Epithelial cell of esophagus (primary cell): ENCODE measurements at regions not wholly inside any gene's neighbourhood (a gene's known extent, or its start where the extent isn't known, plus 50 kb on each side); places are given as distances from the start of the nearest gene placed in this dataset.
"Not testable (repeated sequence)": the region's sequence is repeated elsewhere in the genome, so short reads cannot be mapped to it uniquely, and the experiment has no call there.

ENCODE experiments used
- DNase-seq: peaks from one replicate; pipeline ENCODE4 v3.0.0; 2010; ENCODE audit warnings: low read depth
- H3K4me3 ChIP-seq: 2 replicates; pipeline ENCODE4 v1.5.1; 2011; ENCODE audit warnings: mild to moderate bottlenecking, low read length, control low read depth
- CTCF ChIP-seq: IDR thresholded peaks from 2 replicates; pipeline ENCODE4 v1.5.1; 2011; ENCODE audit warnings: low read depth, mild to moderate bottlenecking, low read length, control low read depth, inconsistent platforms; ENCODE audit not compliant: insufficient read depth; ENCODE audit errors: missing control alignments

GRCh38 chr12:73629171-73629570 is 908.5 kb upstream of the ATXN7L3B start:
- DNase-seq = no peak
- H3K4me3 ChIP-seq = no peak overlapping the region
- TF ChIP-seq CTCF = no peak

DNA sequence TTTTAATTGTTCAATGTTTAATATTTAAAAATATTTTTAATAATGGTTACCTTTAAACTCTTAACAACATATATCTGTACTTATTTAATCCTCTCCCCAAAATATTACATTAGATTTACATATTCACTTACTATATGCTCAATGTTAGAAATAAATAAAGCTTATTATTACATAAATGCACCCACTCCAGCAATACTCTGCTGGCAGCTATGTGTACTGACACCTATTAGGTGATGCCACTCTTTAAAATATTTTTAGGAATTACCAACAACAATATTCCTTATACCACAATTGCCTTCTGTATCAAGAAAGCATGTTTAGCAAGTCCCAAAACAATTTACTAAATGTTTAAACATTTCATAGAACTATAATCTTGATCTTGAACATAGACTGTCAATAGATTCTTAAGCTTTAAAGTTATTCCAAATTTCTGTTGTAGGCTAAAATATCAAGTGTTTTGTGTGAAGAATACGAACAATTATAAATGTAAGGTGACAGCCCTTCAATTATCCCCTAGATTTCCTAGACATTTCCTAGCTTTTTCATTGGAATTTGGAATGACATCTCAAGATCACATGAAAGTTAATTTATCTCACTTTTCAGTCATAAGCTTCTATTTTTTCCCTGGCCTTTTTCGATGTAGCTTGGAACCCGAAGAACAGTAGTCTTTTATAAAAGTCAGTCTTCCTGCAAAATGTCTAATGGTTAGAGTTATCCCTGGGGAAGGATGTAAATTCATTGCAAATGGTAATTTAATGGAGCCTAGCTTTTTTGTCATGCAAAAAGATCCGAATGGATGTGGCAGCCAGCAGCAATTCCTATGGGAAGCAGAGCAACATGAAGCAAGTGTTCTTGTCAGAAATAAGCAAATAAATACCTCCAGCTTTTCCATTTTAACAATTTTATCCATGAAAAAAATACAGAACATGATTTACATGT is 907.5 kb upstream of the ATXN7L3B start:
- no peak for DNase-seq
- H3K4me3 ChIP-seq = no peak overlapping the region
- no peak for TF ChIP-seq CTCF

GRCh38 chr12:73632191-73632590 is 905.4 kb upstream of the ATXN7L3B start:
- no peak for TF ChIP-seq CTCF
- no peak for DNase-seq
- no peak overlapping the region for H3K4me3 ChIP-seq

GRCh38 chr12:73632661-73633060 is 905.0 kb upstream of the ATXN7L3B start:
- TF ChIP-seq CTCF = no peak
- DNase-seq = no peak
- H3K4me3 ChIP-seq = no peak overlapping the region

GRCh38 chr12:73639397-73639796 is 898.2 kb upstream of the ATXN7L3B start:
- not testable (repeated sequence) for H3K4me3 ChIP-seq
- DNase-seq = peak; percentile 37

GRCh38 chr12:73656375-73656774 is 881.3 kb upstream of the ATXN7L3B start:
- no peak overlapping the region for H3K4me3 ChIP-seq
- DNase-seq = no peak
- no peak for TF ChIP-seq CTCF

GRCh38 chr12:73659802-73660201 is 877.8 kb upstream of the ATXN7L3B start:
- no peak for TF ChIP-seq CTCF
- H3K4me3 ChIP-seq = no peak overlapping the region
- DNase-seq = no peak
